Tibial nerve (tissue), 4 donors: ENCODE measurements at regions not wholly inside any gene's neighbourhood (a gene's known extent, or its start where the extent isn't known, plus 50 kb on each side); places are given as distances from the start of the nearest gene placed in this dataset.

Experiments
- CTCF ChIP-seq, 5 experiments: fragments of 200-600 bp in 3 of 5; fragments of 450-650 bp in 2 of 5; sonication (generic) in 3 of 5; IDR thresholded peaks; one replicate each; pipeline ENCODE4 v1.5.1; 2016 to 2019; ENCODE audit warnings: antibody characterized with exemption in 5 of 5, mild to moderate bottlenecking in 3 of 5, moderate library complexity in 2 of 5
- EP300 ChIP-seq, 2 donors: sonication (generic); formaldehyde crosslinking; IDR thresholded peaks; one replicate each; pipeline ENCODE4 v1.6.1; 2017; ENCODE audit warnings: antibody characterized with exemption in 2 of 2, mild to moderate bottlenecking in 1 of 2
- POLR2A ChIP-seq, 2 donors: fragments of 450-650 bp; IDR thresholded peaks; one replicate each; pipeline ENCODE4 v1.6.1; 2017; ENCODE audit warnings: antibody characterized with exemption in 2 of 2, mild to moderate bottlenecking in 2 of 2, moderate library complexity in 2 of 2

- TF ChIP-seq CTCF (IDR thresholded peaks at IDR 0.05) (no peak), POLR2A (IDR thresholded peaks at IDR 0.05) (no peak), EP300 (IDR thresholded peaks at IDR 0.05) (no peak)
These were observed 130.3 kb upstream of the CARD18 start for GRCh38 chr11:105269862-105270261.
